Head of caudate nucleus (tissue), 42 donors: ENCODE measurements at regions not wholly inside any gene's neighbourhood (a gene's known extent, or its start where the extent isn't known, plus 50 kb on each side); places are given as distances from the start of the nearest gene placed in this dataset.
"Not testable (repeated sequence)": the region's sequence is repeated elsewhere in the genome, so short reads cannot be mapped to it uniquely, and the experiment has no call there.

Experiments used
- DNase-seq, 42 donors: peaks; one replicate each; pipeline versions ENCODE4 v3.0.0 to v3.0.0-alpha.2; 2020 to 2021; ENCODE audit warnings: mixed read lengths in 7 of 42
- intact Hi-C: fragments of 100-400 bp; cut with DNase I; formaldehyde crosslinking; loops from one replicate; pipeline ENCODE4 v1.15.0; 2022

DNA sequence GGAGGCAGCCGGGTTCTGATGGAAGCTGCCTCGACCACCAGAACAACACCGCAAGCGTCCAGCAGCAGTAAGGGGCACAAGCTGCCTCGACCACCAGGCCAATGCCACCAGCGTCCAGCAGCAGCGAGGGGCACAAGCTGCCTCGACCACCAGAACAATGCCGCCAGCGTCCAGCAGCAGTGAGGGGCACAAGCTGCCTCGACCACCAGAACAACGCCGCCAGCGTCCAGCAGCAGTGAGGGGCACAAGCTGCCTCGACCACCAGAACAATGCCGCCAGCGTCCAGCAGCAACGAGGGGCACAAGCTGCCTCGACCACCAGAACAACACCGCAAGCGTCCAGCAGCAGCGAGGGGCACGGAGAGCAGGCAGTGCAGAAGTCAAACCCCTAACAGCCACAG, 94.9 kb downstream of the TMEM18 start:
- peak in 2 of 42 donors; percentile 17 to 38 for DNase-seq
- intact Hi-C loops, result not testable (repeated sequence)

- intact Hi-C loops, result no loop called here
- peak in 2 of 42 donors; percentile 27 to 37 for DNase-seq
Observed at GRCh38 chr2:579961-580360, 97.2 kb downstream of the TMEM18 start.

GRCh38 chr2:579351-579886, 97.8 kb downstream of the TMEM18 start:
- intact Hi-C loops, result no loop called here

GRCh38 chr2:576292-576691, 100.9 kb downstream of the TMEM18 start:
- intact Hi-C loops, result no loop called here
- DNase-seq, result no peak

More at GRCh38 chr2:579351-579886, 97.8 kb downstream of the TMEM18 start:
- DNase-seq, result peak in 1 of 42 donors; percentile 9

- peak in 1 of 42 donors; percentile 5 for DNase-seq
- intact Hi-C loops, result no loop called here
Observed at GRCh38 chr2:575727-576236, 101.4 kb downstream of the TMEM18 start.

- intact Hi-C loops, result no loop called here
- DNase-seq, result peak in 1 of 42 donors; percentile 7
Observed at GRCh38 chr2:575030-575726, 102.0 kb downstream of the TMEM18 start.

DNA sequence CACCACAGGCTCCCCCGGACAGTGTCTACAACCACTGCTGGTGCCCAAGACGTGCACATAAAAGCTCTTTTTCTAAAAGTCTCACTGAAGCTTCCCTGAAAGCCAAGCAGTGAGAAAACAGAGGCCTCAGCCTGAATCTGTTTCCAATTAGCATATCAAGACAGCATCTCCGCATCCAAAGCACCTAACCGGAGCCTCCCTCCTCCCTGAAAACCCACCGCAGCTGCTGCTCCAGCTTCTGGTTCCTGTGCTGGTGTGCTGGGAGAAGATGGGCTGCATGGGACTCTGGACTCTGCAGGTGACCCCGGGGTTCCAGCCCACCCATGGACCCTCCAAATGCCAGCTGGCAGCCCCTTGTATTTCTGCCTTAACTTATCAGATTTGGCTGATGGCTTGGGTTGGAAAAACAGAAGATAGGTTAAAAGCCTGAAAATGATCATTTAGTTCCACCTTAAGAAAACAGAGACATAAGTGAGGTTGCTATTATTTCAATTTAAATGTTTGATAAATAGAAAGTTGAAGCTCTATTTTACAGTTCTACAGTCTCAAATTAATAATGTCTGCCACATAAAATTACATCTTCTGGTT, 103.3 kb downstream of the TMEM18 start:
- DNase-seq, result peak in 2 of 42 donors; percentile 22 to 30
- intact Hi-C loops, result no loop called here

- DNase-seq, result peak in 3 of 42 donors; percentile 15 to 23 (median 21)
- intact Hi-C loops, result no loop called here
Observed at GRCh38 chr2:573025-573424, 104.2 kb downstream of the TMEM18 start.

- intact Hi-C loops, result no loop called here
- peak in 1 of 42 donors; percentile 5 for DNase-seq
Observed at GRCh38 chr2:569681-570080, 107.5 kb downstream of the TMEM18 start.

DNA sequence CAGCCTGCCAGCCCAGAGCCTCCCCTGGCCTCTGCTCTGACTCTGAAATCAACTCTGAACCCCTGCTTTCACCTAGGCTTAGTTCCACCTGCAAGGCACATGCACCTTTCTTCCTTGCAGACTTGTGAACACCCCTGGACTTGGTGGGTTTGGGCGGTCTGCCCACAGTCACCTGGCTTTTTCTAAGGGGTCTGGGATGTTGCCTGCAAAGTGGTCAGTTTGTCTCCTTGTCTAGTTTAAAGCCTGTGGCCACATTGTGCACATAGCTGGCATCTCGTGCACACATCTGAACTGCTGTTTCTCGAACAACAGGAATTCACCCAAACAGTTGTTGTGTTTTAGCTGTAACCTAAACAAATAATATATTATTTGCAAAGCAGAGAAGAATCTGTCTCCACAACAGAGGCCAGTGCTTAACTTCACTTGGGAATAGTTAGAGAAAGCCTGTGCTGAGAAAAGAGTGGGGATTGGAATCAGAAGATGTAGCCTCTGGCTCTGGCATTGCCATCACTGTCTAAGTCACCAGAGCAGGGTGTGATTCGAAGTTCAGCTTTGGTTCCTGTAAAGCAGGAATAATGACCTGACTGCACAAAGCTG, 108.5 kb downstream of the TMEM18 start:
- peak in 2 of 42 donors; percentile 3 to 19 for DNase-seq
- intact Hi-C loops, result no loop called here

DNA sequence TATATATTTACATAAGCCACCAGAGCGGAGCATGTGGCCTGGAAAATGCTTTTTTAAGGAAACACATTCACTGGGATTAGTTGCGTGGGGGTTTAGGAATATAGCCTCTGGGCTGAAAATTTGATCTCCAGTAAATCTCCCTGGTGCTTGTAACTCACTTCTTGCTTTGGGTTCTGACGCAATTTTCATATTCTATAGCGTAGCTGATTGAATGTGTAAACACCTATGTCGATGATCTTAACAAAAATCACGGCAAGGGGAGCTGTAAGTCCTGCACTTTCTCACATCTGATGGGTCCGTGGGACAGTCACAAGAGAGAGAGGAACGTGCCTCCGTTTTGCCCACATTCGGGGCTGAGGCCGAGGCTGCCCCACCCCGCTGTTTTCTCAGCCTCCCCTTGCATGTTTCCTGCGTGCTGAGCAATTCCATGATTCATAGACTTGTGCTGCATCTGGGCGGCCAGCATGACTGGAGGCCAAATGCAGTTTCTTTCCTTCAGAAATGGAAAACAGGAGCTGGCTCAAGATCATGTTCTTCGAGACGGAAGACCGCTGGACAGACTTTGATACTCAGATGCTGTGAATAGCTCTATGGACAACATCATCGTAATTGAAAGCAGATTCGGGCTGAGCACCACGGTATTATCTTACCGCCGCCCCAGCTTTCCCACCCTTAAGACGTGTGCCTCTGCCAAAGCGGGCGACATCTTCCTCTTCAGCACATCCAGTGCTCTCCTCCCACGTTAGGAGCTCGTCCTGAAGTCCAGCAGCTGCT, 109.2 kb downstream of the TMEM18 start:
- peak in 2 of 42 donors; percentile 29 for DNase-seq
- intact Hi-C loops, result no loop called here

DNA sequence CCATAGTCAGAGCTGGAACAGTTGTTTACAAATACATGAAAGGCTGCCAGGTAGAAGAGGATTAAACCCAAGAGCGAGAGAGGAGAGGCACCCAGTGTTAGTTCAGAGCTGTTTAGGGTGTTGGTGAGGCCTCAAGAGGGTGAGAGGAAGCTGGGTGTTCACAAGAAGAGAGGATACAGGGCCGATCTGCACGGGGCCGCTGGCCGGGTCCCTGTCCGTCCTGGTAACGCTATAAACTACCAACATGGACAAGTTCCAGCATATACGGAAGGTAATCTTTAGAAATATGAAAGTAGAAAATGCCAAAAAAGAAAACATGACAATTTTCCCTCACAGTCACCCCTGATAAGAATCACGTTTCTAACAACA, 109.7 kb downstream of the TMEM18 start:
- DNase-seq, result peak in 2 of 42 donors; percentile 17 to 18
- intact Hi-C loops, result no loop called here

- intact Hi-C loops, result no loop called here
- peak in 2 of 42 donors; percentile 17 to 20 for DNase-seq
Observed at GRCh38 chr2:566379-567313, 110.6 kb downstream of the TMEM18 start.

GRCh38 chr2:564471-565181, 112.6 kb downstream of the TMEM18 start:
- intact Hi-C loops, result no loop called here
- DNase-seq, result peak in 1 of 42 donors; percentile 26

GRCh38 chr2:563512-563911, 113.7 kb downstream of the TMEM18 start:
- DNase-seq, result no peak

GRCh38 chr2:562391-563364, 114.5 kb downstream of the TMEM18 start:
- DNase-seq, result no peak
- intact Hi-C loops, result no loop called here

More at GRCh38 chr2:563512-563911, 113.7 kb downstream of the TMEM18 start:
- intact Hi-C loops, result no loop called here
